SU-DHL-6 (cell line): ENCODE measurements at regions not wholly inside any gene's neighbourhood (a gene's known extent, or its start where the extent isn't known, plus 50 kb on each side); places are given as distances from the start of the nearest gene placed in this dataset.

Experiments
- H2AFZ ChIP-seq: fragments of 200-600 bp; sonication (generic); 2 replicates; pipeline ENCODE4 v1.6.1; 2014; ENCODE audit warnings: low read depth, mild to moderate bottlenecking, moderate library complexity, mixed read lengths, antibody characterized with exemption, low read length; ENCODE audit not compliant: severe bottlenecking
- H3F3A ChIP-seq: fragments of 200-600 bp; shearing (Covaris generic); 2 replicates; pipeline ENCODE4 v1.6.0; 2016; ENCODE audit warnings: antibody characterized with exemption, mild to moderate bottlenecking; ENCODE audit not compliant: insufficient read depth
- H3K27ac ChIP-seq: fragments of 200-600 bp; sonication (generic); 2 replicates; pipeline ENCODE4 v1.5.1; 2016; ENCODE audit warnings: low read depth, mild to moderate bottlenecking, low read length, moderate library complexity, mixed read lengths
- H3K27me3 ChIP-seq: fragments of 200-600 bp; sonication (generic), shearing (Covaris generic); 2 replicates; pipeline ENCODE4 v1.6.0; 2014; ENCODE audit warnings: mild to moderate bottlenecking, low read length
- H3K36me3 ChIP-seq: fragments of 200-600 bp; sonication (generic); 2 replicates; pipeline ENCODE4 v1.6.1; 2014; ENCODE audit warnings: mild to moderate bottlenecking, low read length, mixed read lengths
- H3K4me2 ChIP-seq: fragments of 300-600, 200-600 bp; shearing (Covaris generic), sonication (generic); 2 replicates; pipeline ENCODE4 v1.6.0; 2014; ENCODE audit warnings: low read length, low read depth, mild to moderate bottlenecking; ENCODE audit not compliant: poor library complexity, severe bottlenecking
- H3K4me3 ChIP-seq: fragments of 200-600 bp; sonication (generic); 2 replicates; pipeline ENCODE4 v1.5.1; 2014; ENCODE audit warnings: antibody characterized with exemption, low read length, mild to moderate bottlenecking, mixed read lengths; ENCODE audit not compliant: insufficient read depth, poor library complexity, severe bottlenecking
- H3K79me2 ChIP-seq: fragments of 200-600 bp; sonication (generic); 2 replicates; pipeline ENCODE4 v1.6.1; 2014; ENCODE audit warnings: mild to moderate bottlenecking, low read length, moderate library complexity; ENCODE audit not compliant: insufficient read depth
- H3K9ac ChIP-seq: fragments of 200-600 bp; sonication (generic); 2 replicates; pipeline ENCODE4 v1.7.0; 2014; ENCODE audit warnings: mild to moderate bottlenecking, low read length
- H3K9me2 ChIP-seq: fragments of 200-600 bp; sonication (generic); replicated peaks from 2 replicates; pipeline ENCODE4 v1.6.1; 2014; ENCODE audit warnings: low read length; ENCODE audit not compliant: insufficient read depth
- H3K9me3 ChIP-seq: fragments of 200-600 bp; sonication (generic); 2 replicates; pipeline ENCODE4 v1.6.1; 2014; ENCODE audit warnings: low read length, mixed read lengths; ENCODE audit not compliant: insufficient read depth
- H4K20me1 ChIP-seq: fragments of 200-600 bp; sonication (generic); 2 replicates; pipeline ENCODE4 v1.6.1; 2014; ENCODE audit warnings: low read depth, mild to moderate bottlenecking, antibody characterized with exemption, low read length, moderate library complexity, mixed read lengths
- EZH2phosphoT487 ChIP-seq: fragments of 200-600 bp; sonication (generic), shearing (Covaris generic); conservative IDR thresholded peaks from 2 replicates; pipeline ENCODE4 v1.6.1; 2018; ENCODE audit warnings: mild to moderate bottlenecking, antibody characterized with exemption, low read length, moderate library complexity, mixed read lengths
- TF ChIP-seq, protein P1 (sequence below): fragments of 200-600 bp; sonication (generic); IDR thresholded peaks from one replicate; pipeline ENCODE4 v1.5.1; 2017; ENCODE audit warnings: antibody characterized with exemption, mild to moderate bottlenecking, low read length, moderate library complexity; ENCODE audit not compliant: insufficient read depth, poor library complexity, severe bottlenecking

DNA sequence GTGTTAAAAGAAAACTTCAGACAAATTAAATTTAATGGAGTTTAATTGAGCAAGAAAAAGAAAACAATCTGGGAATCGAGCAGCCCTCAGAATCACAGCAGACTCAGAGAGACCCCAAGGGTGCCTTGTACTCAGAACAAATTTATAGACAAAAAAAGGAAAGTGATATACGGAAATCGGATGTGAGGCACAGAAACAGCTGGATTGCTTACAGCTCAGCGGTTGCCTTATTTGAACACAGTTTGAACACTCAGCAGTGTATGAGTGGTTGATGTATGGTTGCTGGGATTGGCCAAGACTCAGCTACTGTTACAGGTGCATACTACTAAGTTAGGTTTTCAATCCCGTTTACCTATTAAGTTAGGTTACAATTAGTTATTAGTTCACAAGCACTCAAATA lies 103.8 kb upstream of the LYZL1 start:
- no peaks in the 10 kb centered on the region for H3K36me3 ChIP-seq
- H2AFZ ChIP-seq, result no peak overlapping the region
- no peak overlapping the region for H3K4me3 ChIP-seq
- H3K4me2 ChIP-seq, result no peak overlapping the region
- H3K27ac ChIP-seq, result no peak overlapping the region
- H3K9ac ChIP-seq, result no peak overlapping the region
- no peaks in the 10 kb centered on the region for H3K79me2 ChIP-seq
- H3K9me2 ChIP-seq, result no peaks in the 10 kb centered on the region
- H3K27me3 ChIP-seq, result no peaks in the 10 kb centered on the region
- no peaks in the 10 kb centered on the region for H4K20me1 ChIP-seq
- H3K9me3 ChIP-seq, result no peaks in the 10 kb centered on the region
- no peaks in the 10 kb centered on the region for H3F3A ChIP-seq
- no peak for TF ChIP-seq EZH2phosphoT487
- TF ChIP-seq, protein P1, sequence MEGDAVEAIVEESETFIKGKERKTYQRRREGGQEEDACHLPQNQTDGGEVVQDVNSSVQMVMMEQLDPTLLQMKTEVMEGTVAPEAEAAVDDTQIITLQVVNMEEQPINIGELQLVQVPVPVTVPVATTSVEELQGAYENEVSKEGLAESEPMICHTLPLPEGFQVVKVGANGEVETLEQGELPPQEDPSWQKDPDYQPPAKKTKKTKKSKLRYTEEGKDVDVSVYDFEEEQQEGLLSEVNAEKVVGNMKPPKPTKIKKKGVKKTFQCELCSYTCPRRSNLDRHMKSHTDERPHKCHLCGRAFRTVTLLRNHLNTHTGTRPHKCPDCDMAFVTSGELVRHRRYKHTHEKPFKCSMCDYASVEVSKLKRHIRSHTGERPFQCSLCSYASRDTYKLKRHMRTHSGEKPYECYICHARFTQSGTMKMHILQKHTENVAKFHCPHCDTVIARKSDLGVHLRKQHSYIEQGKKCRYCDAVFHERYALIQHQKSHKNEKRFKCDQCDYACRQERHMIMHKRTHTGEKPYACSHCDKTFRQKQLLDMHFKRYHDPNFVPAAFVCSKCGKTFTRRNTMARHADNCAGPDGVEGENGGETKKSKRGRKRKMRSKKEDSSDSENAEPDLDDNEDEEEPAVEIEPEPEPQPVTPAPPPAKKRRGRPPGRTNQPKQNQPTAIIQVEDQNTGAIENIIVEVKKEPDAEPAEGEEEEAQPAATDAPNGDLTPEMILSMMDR, result no peak

DNA sequence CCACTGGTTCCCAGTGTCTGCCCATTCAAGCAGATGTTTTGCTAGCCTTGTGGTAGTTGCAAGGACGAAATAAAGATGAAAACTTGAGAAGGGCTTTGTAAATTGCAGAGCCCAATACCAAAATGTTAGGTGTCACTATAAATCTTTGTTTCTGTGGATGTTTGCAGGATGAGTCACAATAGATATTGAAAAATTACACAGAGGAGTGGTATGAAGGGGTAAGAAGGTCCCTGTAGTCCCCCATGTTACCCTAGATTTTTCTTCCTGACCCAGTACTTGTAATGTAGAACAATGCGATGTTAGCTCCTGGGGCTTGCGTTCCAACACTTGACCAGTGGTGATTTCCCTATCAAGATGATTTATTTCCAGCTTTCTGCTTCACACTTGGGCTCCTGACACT lies 102.6 kb upstream of the LYZL1 start:
- Histone ChIP-seq H3K4me2 (no peak overlapping the region), H3K27ac (no peak overlapping the region), H3K9me2 (no peaks in the 10 kb centered on the region), H3K79me2 (no peaks in the 10 kb centered on the region), H3F3A (no peaks in the 10 kb centered on the region), H3K9ac (no peak overlapping the region), H4K20me1 (no peaks in the 10 kb centered on the region), H3K27me3 (no peaks in the 10 kb centered on the region), H3K36me3 (no peaks in the 10 kb centered on the region), H2AFZ (no peak overlapping the region), H3K4me3 (no peak overlapping the region), H3K9me3 (no peaks in the 10 kb centered on the region)
- TF ChIP-seq, protein P1, result no peak
- no peak for TF ChIP-seq EZH2phosphoT487

DNA sequence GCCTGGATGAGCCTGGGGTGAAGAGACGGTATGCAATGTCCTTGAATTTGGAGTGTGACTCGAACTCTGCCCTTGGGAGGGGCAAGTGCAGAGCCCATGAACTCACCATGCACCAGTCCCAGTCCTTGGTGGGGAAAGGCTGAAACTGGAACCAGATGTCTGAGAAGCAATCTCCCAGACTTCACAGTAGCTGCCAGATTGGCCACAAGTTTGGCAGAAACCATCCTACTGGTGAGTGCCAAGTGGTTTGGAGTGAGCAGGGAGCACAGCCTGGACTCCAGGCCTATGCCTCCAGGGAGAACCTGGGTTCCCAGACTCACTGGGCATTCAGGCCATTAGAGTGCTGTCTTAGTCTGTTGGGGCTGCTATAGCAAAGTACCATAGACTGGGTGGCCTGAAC lies 99.6 kb upstream of the LYZL1 start:
- H3K27ac ChIP-seq, result no peak overlapping the region
- TF ChIP-seq, protein P1, result no peak
- no peak for TF ChIP-seq EZH2phosphoT487
- no peaks in the 10 kb centered on the region for H3K9me3 ChIP-seq
- no peak overlapping the region for H3K4me3 ChIP-seq
- no peak overlapping the region for H3K9ac ChIP-seq
- no peaks in the 10 kb centered on the region for H3K79me2 ChIP-seq
- H3K27me3 ChIP-seq, result no peaks in the 10 kb centered on the region
- no peak overlapping the region for H2AFZ ChIP-seq
- H3K4me2 ChIP-seq, result no peak overlapping the region
- no peaks in the 10 kb centered on the region for H4K20me1 ChIP-seq
- no peaks in the 10 kb centered on the region for H3K9me2 ChIP-seq
- no peaks in the 10 kb centered on the region for H3F3A ChIP-seq
- no peaks in the 10 kb centered on the region for H3K36me3 ChIP-seq

DNA sequence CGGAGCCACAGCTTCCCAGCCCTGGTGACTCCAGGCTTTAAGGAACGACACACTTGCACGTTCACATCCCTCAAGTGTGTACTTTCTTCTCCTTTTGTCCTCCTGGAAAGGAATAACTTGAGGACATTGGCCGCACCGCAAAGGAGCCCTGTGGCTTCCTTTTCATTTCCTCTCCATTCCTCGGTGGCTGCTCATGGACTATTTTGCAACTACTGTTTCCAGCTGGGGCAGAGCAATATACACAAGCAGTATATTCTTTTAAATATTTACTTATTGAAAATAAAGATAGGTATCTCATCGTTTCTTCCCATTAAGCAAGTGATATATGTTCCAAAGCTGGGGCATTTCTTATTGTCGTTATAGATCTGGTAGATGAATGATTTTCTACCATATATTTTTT lies 97.2 kb upstream of the LYZL1 start:
- TF ChIP-seq, protein P1, result no peak
- TF ChIP-seq EZH2phosphoT487, result no peak
- Histone ChIP-seq H3K79me2 (no peaks in the 10 kb centered on the region), H3K4me2 (no peak overlapping the region), H3K36me3 (no peaks in the 10 kb centered on the region), H3K9me2 (no peaks in the 10 kb centered on the region), H3K4me3 (no peak overlapping the region), H2AFZ (no peak overlapping the region), H3K27me3 (no peaks in the 10 kb centered on the region), H3K9ac (no peak overlapping the region), H3F3A (no peaks in the 10 kb centered on the region), H3K9me3 (no peaks in the 10 kb centered on the region), H3K27ac (no peak overlapping the region), H4K20me1 (no peaks in the 10 kb centered on the region)
